Neural cell (in vitro differentiated cells): ENCODE measurements at regions not wholly inside any gene's neighbourhood (a gene's known extent, or its start where the extent isn't known, plus 50 kb on each side); places are given as distances from the start of the nearest gene placed in this dataset.

Experiments
- EP300 ChIP-seq: fragments of 450-650 bp; conservative IDR thresholded peaks from 2 replicates; pipeline ENCODE4 v1.6.1; 2014; ENCODE audit warnings: antibody characterized with exemption, mild to moderate bottlenecking, moderate library complexity; ENCODE audit not compliant: poor library complexity, severe bottlenecking
- EZH2 ChIP-seq: fragments of 200-600, 300-800 bp; shearing (Covaris generic), sonication (generic); IDR thresholded peaks from 2 replicates; pipeline ENCODE4 v1.6.1; 2014; ENCODE audit warnings: antibody characterized with exemption, low read length, borderline replicate concordance, mild to moderate bottlenecking; ENCODE audit not compliant: insufficient read depth, poor library complexity, severe bottlenecking
- MXI1 ChIP-seq: fragments of 450-650 bp; conservative IDR thresholded peaks from 2 replicates; pipeline ENCODE4 v1.6.1; 2014; ENCODE audit warnings: antibody characterized with exemption, mild to moderate bottlenecking; ENCODE audit not compliant: poor library complexity, severe bottlenecking
- POLR2AphosphoS5 ChIP-seq: IDR thresholded peaks from 2 replicates; pipeline ENCODE4 v1.6.1; 2012
- SMC3 ChIP-seq: fragments of 450-650 bp; conservative IDR thresholded peaks from 2 replicates; pipeline ENCODE4 v1.6.1; 2014; ENCODE audit warnings: antibody characterized with exemption, mild to moderate bottlenecking, moderate library complexity; ENCODE audit not compliant: poor library complexity
- TF ChIP-seq, protein P1 (sequence below): fragments of 450-650 bp; IDR thresholded peaks from 2 replicates; pipeline ENCODE4 v1.5.1; 2014; ENCODE audit warnings: antibody characterized with exemption, mild to moderate bottlenecking, moderate library complexity; ENCODE audit not compliant: poor library complexity, severe bottlenecking

DNA sequence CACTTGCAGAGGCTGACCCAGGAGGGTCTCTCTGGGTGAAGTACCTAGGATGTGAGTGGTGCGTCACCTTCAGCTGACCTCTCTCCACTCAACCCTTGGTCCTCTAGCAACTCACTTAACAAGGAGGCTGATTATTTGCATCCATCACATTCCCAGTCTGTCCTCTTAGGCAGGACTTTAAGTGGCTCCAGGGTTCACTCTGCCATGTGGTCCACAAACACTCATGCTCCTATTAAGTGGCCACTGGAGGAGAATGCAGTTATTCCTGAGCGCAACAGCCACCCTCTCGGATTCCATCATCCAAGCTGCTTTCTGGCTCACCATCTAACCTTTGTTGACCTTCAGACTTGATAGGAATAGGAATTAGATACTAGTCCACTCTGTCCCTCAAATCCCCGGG is 61.1 kb upstream of the SCAF8 start:
- TF ChIP-seq, protein P1, sequence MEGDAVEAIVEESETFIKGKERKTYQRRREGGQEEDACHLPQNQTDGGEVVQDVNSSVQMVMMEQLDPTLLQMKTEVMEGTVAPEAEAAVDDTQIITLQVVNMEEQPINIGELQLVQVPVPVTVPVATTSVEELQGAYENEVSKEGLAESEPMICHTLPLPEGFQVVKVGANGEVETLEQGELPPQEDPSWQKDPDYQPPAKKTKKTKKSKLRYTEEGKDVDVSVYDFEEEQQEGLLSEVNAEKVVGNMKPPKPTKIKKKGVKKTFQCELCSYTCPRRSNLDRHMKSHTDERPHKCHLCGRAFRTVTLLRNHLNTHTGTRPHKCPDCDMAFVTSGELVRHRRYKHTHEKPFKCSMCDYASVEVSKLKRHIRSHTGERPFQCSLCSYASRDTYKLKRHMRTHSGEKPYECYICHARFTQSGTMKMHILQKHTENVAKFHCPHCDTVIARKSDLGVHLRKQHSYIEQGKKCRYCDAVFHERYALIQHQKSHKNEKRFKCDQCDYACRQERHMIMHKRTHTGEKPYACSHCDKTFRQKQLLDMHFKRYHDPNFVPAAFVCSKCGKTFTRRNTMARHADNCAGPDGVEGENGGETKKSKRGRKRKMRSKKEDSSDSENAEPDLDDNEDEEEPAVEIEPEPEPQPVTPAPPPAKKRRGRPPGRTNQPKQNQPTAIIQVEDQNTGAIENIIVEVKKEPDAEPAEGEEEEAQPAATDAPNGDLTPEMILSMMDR, result no peak
- no peak for TF ChIP-seq EP300
- TF ChIP-seq EZH2, result no peak
- no peak for TF ChIP-seq POLR2AphosphoS5
- no peak for TF ChIP-seq SMC3
- no peak for TF ChIP-seq MXI1
